AML-193 (cell line): ENCODE measurements at regions not wholly inside any gene's neighbourhood (a gene's known extent, or its start where the extent isn't known, plus 50 kb on each side); places are given as distances from the start of the nearest gene placed in this dataset.

Source experiments
- DNase-seq, 2 experiments: peaks; one replicate each; lab custom pipeline; 2025; lab: John Stamatoyannopoulos, UW

- DNase-seq, result no peak
Measured at GRCh38 chr3:70840106-70840870, 527.9 kb upstream of the MDFIC2 start.

GRCh38 chr3:70833239-70833960, 521.0 kb upstream of the MDFIC2 start:
- DNase-seq, result no peak

GRCh38 chr3:70832834-70833205, 520.4 kb upstream of the MDFIC2 start:
- DNase-seq, result no peak

- DNase-seq, result no peak
Measured at GRCh38 chr3:70832089-70832833, 519.8 kb upstream of the MDFIC2 start.

- no peak for DNase-seq
Measured at GRCh38 chr3:70829092-70829491, 516.7 kb upstream of the MDFIC2 start.

GRCh38 chr3:70824773-70825172, 512.3 kb upstream of the MDFIC2 start:
- DNase-seq, result no peak

- no peak for DNase-seq
Measured at GRCh38 chr3:70824078-70824477, 511.6 kb upstream of the MDFIC2 start.

- no peak for DNase-seq
Measured at GRCh38 chr3:70823622-70824021, 511.2 kb upstream of the MDFIC2 start.

GRCh38 chr3:70822669-70823068, 510.2 kb upstream of the MDFIC2 start:
- no peak for DNase-seq

GRCh38 chr3:70821602-70822001, 509.2 kb upstream of the MDFIC2 start:
- no peak for DNase-seq

GRCh38 chr3:70820397-70820796, 508.0 kb upstream of the MDFIC2 start:
- DNase-seq, result no peak

- DNase-seq, result no peak
Measured at GRCh38 chr3:70818145-70818544, 505.7 kb upstream of the MDFIC2 start.

- no peak for DNase-seq
Measured at GRCh38 chr3:70816346-70816745, 503.9 kb upstream of the MDFIC2 start.

GRCh38 chr3:70815817-70816216, 503.4 kb upstream of the MDFIC2 start:
- DNase-seq, result no peak

- no peak for DNase-seq
Measured at GRCh38 chr3:70813311-70813710, 500.9 kb upstream of the MDFIC2 start.

- no peak for DNase-seq
Measured at GRCh38 chr3:70811880-70812279, 499.4 kb upstream of the MDFIC2 start.

GRCh38 chr3:70808881-70809280, 496.4 kb upstream of the MDFIC2 start:
- DNase-seq, result no peak

GRCh38 chr3:70806556-70806955, 494.1 kb upstream of the MDFIC2 start:
- no peak for DNase-seq

- DNase-seq, result no peak
Measured at GRCh38 chr3:70806021-70806420, 493.6 kb upstream of the MDFIC2 start.

GRCh38 chr3:70805061-70805889, 492.8 kb upstream of the MDFIC2 start:
- no peak for DNase-seq

- DNase-seq, result no peak
Measured at GRCh38 chr3:70803891-70804290, 491.5 kb upstream of the MDFIC2 start.

- DNase-seq, result no peak
Measured at GRCh38 chr3:70803319-70803718, 490.9 kb upstream of the MDFIC2 start.
